ENCODE measurements at regions not wholly inside any gene's neighbourhood (a gene's known extent, or its start where the extent isn't known, plus 50 kb on each side); places are given as distances from the start of the nearest gene placed in this dataset.

GRCh38 chr16:74232806-74233465 lies 63.7 kb upstream of the PSMD7 start:
- Histone ChIP-seq H3K9me3 (ENCODE audit: control insufficient read depth, low read depth, low read length) (no peaks in the 10 kb centered on the region), H3K4me3 (ENCODE audit: low read length) (no peak overlapping the region), H3K27me3 (ENCODE audit: control insufficient read depth, insufficient read depth, low read length) (no peaks in the 10 kb centered on the region), H3K36me3 (ENCODE audit: control insufficient read depth, insufficient read depth, low read length) (no peaks in the 10 kb centered on the region), H3K27ac (ENCODE audit: low read length) (no peak overlapping the region), H3K4me1 (ENCODE audit: control insufficient read depth, insufficient read depth, low read length) (no peaks in the 10 kb centered on the region)
- WGBS (ENCODE audit: insufficient coverage, low lambda C conversion rate), result no CpG with 5 or more reads among the region's 2 CpGs
- no peak for DNase-seq

GRCh38 chr16:74230126-74230525 lies 66.5 kb upstream of the PSMD7 start:
- no peaks in the 10 kb centered on the region for H3K4me1 ChIP-seq (ENCODE audit: control insufficient read depth, insufficient read depth, low read length)
- H3K36me3 ChIP-seq (ENCODE audit: control insufficient read depth, insufficient read depth, low read length), result no peaks in the 10 kb centered on the region
- H3K27me3 ChIP-seq (ENCODE audit: control insufficient read depth, insufficient read depth, low read length), result no peaks in the 10 kb centered on the region
- no peak overlapping the region for H3K27ac ChIP-seq (ENCODE audit: low read length)
- no CpG with 5 or more reads among the region's 6 CpGs for WGBS (ENCODE audit: insufficient coverage, low lambda C conversion rate)
- no peak overlapping the region for H3K4me3 ChIP-seq (ENCODE audit: low read length)
- no peak for DNase-seq
- no peaks in the 10 kb centered on the region for H3K9me3 ChIP-seq (ENCODE audit: control insufficient read depth, low read depth, low read length)

- Histone ChIP-seq H3K4me3 (ENCODE audit: low read length) (no peak overlapping the region), H3K27me3 (ENCODE audit: control insufficient read depth, insufficient read depth, low read length) (no peaks in the 10 kb centered on the region), H3K27ac (ENCODE audit: low read length) (no peak overlapping the region), H3K4me1 (ENCODE audit: control insufficient read depth, insufficient read depth, low read length) (no peaks in the 10 kb centered on the region), H3K9me3 (ENCODE audit: control insufficient read depth, low read depth, low read length) (no peaks in the 10 kb centered on the region), H3K36me3 (ENCODE audit: control insufficient read depth, insufficient read depth, low read length) (no peaks in the 10 kb centered on the region)
- peak in 1 of 2 donors; percentile 14 for DNase-seq
- 44% methylated on average over 1 of the region's 6 CpGs for WGBS (ENCODE audit: insufficient coverage, low lambda C conversion rate)
These were observed 70.2 kb upstream of the PSMD7 start for GRCh38 chr16:74226338-74226954.

- Histone ChIP-seq H3K4me3 (ENCODE audit: low read length) (no peak overlapping the region), H3K27me3 (ENCODE audit: control insufficient read depth, insufficient read depth, low read length) (no peaks in the 10 kb centered on the region), H3K9me3 (ENCODE audit: control insufficient read depth, low read depth, low read length) (no peaks in the 10 kb centered on the region), H3K36me3 (ENCODE audit: control insufficient read depth, insufficient read depth, low read length) (no peaks in the 10 kb centered on the region), H3K4me1 (ENCODE audit: control insufficient read depth, insufficient read depth, low read length) (no peaks in the 10 kb centered on the region), H3K27ac (ENCODE audit: low read length) (no peak overlapping the region)
- DNase-seq, result no peak
- 86% methylated on average over 1 of the region's 10 CpGs for WGBS (ENCODE audit: insufficient coverage, low lambda C conversion rate)
These were observed 71.6 kb upstream of the PSMD7 start for GRCh38 chr16:74224828-74225612.

GRCh38 chr16:74221828-74222227 lies 74.8 kb upstream of the PSMD7 start:
- no peaks in the 10 kb centered on the region for H3K4me1 ChIP-seq (ENCODE audit: control insufficient read depth, insufficient read depth, low read length)
- H3K27ac ChIP-seq (ENCODE audit: low read length), result no peak overlapping the region
- no peaks in the 10 kb centered on the region for H3K27me3 ChIP-seq (ENCODE audit: control insufficient read depth, insufficient read depth, low read length)
- H3K4me3 ChIP-seq (ENCODE audit: low read length), result no peak overlapping the region
- no peaks in the 10 kb centered on the region for H3K36me3 ChIP-seq (ENCODE audit: control insufficient read depth, insufficient read depth, low read length)
- no peak for DNase-seq
- 94% methylated on average over 3 of the region's 3 CpGs for WGBS (ENCODE audit: insufficient coverage, low lambda C conversion rate)
- no peaks in the 10 kb centered on the region for H3K9me3 ChIP-seq (ENCODE audit: control insufficient read depth, low read depth, low read length)

GRCh38 chr16:74219706-74220105 lies 76.9 kb upstream of the PSMD7 start:
- H3K4me3 ChIP-seq (ENCODE audit: low read length), result no peak overlapping the region
- DNase-seq, result no peak
- no peaks in the 10 kb centered on the region for H3K9me3 ChIP-seq (ENCODE audit: control insufficient read depth, low read depth, low read length)
- WGBS (ENCODE audit: insufficient coverage, low lambda C conversion rate), result no CpG with 5 or more reads among the region's 1 CpG
- H3K36me3 ChIP-seq (ENCODE audit: control insufficient read depth, insufficient read depth, low read length), result no peaks in the 10 kb centered on the region
- no peaks in the 10 kb centered on the region for H3K4me1 ChIP-seq (ENCODE audit: control insufficient read depth, insufficient read depth, low read length)
- H3K27me3 ChIP-seq (ENCODE audit: control insufficient read depth, insufficient read depth, low read length), result no peaks in the 10 kb centered on the region
- H3K27ac ChIP-seq (ENCODE audit: low read length), result no peak overlapping the region

GRCh38 chr16:74218871-74219270 lies 77.7 kb upstream of the PSMD7 start:
- Histone ChIP-seq H3K4me3 (ENCODE audit: low read length) (no peak overlapping the region), H3K36me3 (ENCODE audit: control insufficient read depth, insufficient read depth, low read length) (no peaks in the 10 kb centered on the region), H3K9me3 (ENCODE audit: control insufficient read depth, low read depth, low read length) (no peaks in the 10 kb centered on the region), H3K4me1 (ENCODE audit: control insufficient read depth, insufficient read depth, low read length) (no peaks in the 10 kb centered on the region), H3K27ac (ENCODE audit: low read length) (no peak overlapping the region), H3K27me3 (ENCODE audit: control insufficient read depth, insufficient read depth, low read length) (no peaks in the 10 kb centered on the region)
- whole genome bisulfite sequencing (ENCODE audit: insufficient coverage, low lambda C conversion rate), result 85% methylated on average over 4 of the region's 7 CpGs
- DNase-seq, result no peak

GRCh38 chr16:74216319-74216718 lies 80.3 kb upstream of the PSMD7 start:
- H3K9me3 ChIP-seq (ENCODE audit: control insufficient read depth, low read depth, low read length), result no peaks in the 10 kb centered on the region
- no peak overlapping the region for H3K27ac ChIP-seq (ENCODE audit: low read length)
- no peak for DNase-seq
- WGBS (ENCODE audit: insufficient coverage, low lambda C conversion rate), result 67% methylated on average over 2 of the region's 4 CpGs
- no peaks in the 10 kb centered on the region for H3K27me3 ChIP-seq (ENCODE audit: control insufficient read depth, insufficient read depth, low read length)
- H3K36me3 ChIP-seq (ENCODE audit: control insufficient read depth, insufficient read depth, low read length), result no peaks in the 10 kb centered on the region
- no peaks in the 10 kb centered on the region for H3K4me1 ChIP-seq (ENCODE audit: control insufficient read depth, insufficient read depth, low read length)
- no peak overlapping the region for H3K4me3 ChIP-seq (ENCODE audit: low read length)

GRCh38 chr16:74215249-74215648 lies 81.4 kb upstream of the PSMD7 start:
- Histone ChIP-seq H3K9me3 (ENCODE audit: control insufficient read depth, low read depth, low read length) (no peaks in the 10 kb centered on the region), H3K4me3 (ENCODE audit: low read length) (no peak overlapping the region), H3K27me3 (ENCODE audit: control insufficient read depth, insufficient read depth, low read length) (no peaks in the 10 kb centered on the region), H3K27ac (ENCODE audit: low read length) (no peak overlapping the region), H3K4me1 (ENCODE audit: control insufficient read depth, insufficient read depth, low read length) (no peaks in the 10 kb centered on the region), H3K36me3 (ENCODE audit: control insufficient read depth, insufficient read depth, low read length) (no peaks in the 10 kb centered on the region)
- no peak for DNase-seq
- no CpG with 5 or more reads among the region's 6 CpGs for WGBS (ENCODE audit: insufficient coverage, low lambda C conversion rate)

GRCh38 chr16:74213372-74213771 lies 83.2 kb upstream of the PSMD7 start:
- H3K27ac ChIP-seq (ENCODE audit: low read length), result no peak overlapping the region
- H3K4me3 ChIP-seq (ENCODE audit: low read length), result no peak overlapping the region
- no peaks in the 10 kb centered on the region for H3K27me3 ChIP-seq (ENCODE audit: control insufficient read depth, insufficient read depth, low read length)
- no peak for DNase-seq
- H3K36me3 ChIP-seq (ENCODE audit: control insufficient read depth, insufficient read depth, low read length), result no peaks in the 10 kb centered on the region
- H3K4me1 ChIP-seq (ENCODE audit: control insufficient read depth, insufficient read depth, low read length), result no peaks in the 10 kb centered on the region
- no peaks in the 10 kb centered on the region for H3K9me3 ChIP-seq (ENCODE audit: control insufficient read depth, low read depth, low read length)
- WGBS (ENCODE audit: insufficient coverage, low lambda C conversion rate), result no CpG with 5 or more reads among the region's 3 CpGs

All from large intestine (tissue), 3 donors.